GM21447 (cell line): ENCODE measurements at regions not wholly inside any gene's neighbourhood (a gene's known extent, or its start where the extent isn't known, plus 50 kb on each side); places are given as distances from the start of the nearest gene placed in this dataset.
A peak's percentile ranks its signal among the peaks of the same experiment; 100 is the strongest.

Experiments used
- ATAC-seq: cut with Tn5 transposase; IDR thresholded peaks from one replicate; pipeline ENCODE4 v1.9.1; 2021; ENCODE audit not compliant: unreplicated experiment

DNA sequence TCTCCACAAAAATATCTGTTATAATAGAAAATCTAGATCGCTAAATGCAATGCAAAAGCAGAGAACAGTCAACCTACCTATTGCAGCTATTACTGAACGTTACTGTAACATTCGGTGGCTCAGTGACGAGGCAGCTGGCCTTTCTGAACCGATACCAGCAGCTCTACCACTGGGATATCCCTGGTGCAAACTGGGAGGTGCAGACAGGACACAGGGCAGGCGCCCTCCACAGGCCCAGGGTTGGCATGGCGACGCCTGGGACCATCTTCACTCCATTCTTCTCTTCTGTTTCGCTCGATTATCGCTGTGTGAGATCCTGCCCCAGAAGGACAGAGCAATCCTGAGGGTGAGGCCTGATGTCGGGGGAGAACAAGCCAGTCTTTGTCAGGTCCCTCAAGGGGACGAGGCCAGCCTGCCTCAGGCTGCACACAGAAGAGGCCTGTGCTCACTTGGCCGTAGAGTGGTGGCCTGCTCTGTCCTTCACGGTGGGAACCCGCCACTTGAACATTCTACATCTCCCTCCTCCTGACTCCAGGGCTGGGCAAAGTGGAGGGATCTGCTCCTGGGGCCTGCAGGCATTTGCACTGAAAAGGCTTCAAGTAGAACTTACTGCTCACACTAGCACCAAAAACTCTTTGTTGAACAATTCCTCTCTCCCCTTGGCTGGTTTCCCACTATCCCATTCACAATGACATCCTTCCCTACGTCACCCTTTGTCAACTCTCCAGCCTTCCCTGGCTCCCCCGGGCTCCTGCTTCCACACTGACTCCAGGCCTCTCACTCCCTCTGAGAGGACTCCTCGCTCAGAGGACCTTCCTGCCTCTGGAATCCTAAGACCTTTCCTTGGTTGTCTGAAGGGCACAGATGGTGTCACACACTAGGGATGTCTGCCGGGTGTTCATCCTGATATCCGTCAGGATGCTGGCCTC lies 49.7 kb downstream of the CYRIA start:
- ATAC-seq, result no peak

DNA sequence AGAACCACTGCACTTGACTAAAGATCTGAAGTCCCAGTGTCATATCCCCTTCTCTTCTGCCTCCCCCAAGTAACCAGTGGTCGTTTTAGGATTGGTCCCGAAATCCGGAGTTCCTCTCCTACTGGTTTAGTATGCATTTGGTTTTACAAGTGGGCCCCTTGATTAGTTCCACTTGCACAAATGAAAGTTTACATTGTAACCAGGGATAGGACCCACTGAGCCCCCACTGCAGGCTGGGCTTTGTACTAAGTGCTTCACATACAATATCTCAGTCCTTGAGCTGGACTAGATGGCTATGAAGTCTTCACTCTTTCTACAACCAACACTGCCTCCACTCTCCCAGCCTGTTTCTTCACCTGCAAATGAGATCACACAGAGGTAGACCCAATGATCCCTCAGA lies 50.4 kb downstream of the CYRIA start:
- ATAC-seq, result no peak

DNA sequence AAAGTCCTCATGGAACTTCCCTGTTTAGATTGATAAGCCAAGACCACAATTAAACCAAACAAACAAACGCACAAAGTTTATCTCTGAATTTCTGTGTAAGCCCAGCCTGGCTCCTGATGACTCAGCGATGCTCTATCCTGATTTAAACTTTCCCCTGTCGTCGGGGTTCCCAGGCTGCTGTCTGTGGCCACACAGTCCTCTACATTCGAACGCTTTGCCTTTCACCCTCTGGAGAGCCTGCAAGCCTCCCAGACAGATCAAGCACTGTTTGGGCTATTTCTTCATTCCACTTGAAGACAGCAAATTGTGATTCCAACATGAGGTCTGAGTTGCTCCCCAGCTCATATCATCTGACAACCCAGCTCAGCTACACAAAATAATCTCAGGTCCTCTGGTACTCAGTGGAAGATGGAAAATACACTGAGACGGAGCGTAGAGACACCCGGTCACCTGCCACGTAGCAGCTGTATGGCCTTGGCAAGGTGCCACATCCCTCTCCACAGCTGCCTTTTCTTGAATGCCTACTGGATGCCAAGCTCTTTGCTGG lies 51.2 kb downstream of the CYRIA start:
- ATAC-seq, result no peak

DNA sequence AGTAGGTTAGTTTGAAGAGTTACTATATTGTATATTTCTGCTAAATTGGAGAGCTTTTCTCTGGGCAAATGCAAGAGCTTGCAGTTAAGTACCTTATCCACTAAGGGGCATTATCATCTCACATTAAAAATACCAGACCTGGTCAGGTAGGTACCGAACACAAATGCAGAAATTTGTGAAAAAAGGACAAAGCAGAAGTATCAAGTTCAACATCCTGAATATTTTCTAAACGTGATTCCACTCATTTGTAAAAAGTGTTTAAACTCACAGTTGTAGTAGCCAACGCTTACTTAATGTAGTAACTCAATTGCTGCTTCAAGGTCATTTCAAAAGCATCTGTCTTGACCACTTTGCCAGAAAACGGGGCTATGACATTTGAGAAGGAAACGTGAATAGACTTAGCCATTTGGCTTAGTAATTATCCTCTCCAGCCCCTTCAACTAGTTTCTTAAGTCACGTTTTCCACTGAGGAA lies 52.1 kb downstream of the CYRIA start:
- ATAC-seq, result no peak

DNA sequence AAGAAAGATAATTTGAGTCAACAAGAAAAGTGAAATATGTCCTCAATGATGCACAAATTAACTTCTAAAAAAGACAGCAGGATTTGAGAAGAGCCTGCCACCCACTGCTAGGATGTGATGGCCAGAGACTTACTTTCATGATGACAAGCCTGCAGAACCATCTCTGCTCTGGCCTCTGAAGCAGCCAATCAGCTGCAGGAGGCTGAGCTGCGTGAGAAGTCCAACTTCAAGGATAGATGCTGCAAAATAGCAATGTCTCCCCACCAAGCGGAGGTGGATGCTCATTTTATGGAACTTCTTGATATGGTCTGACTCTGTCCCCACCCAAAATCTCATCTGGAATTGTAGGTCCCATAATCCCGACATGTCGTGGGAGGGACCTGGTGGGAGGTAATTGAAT lies 53.1 kb downstream of the CYRIA start:
- ATAC-seq, result no peak

DNA sequence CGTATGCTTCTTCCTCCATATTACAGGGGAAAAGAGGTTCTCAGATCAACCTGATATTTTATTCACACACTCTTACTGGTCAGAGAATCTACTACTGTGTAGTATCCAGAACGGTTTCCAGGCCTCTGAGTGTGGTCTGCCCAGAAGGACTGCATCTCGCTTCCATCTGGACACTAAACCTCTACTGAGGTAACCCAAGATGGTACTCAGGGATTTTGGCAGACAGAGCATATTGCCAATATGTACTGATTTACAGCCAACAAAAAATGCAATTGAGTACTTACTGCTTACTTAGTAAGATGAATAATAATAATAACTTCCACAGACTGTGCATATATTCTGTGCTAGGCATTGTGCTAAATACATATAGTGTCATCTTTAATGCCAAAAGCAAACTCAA lies 55.8 kb downstream of the CYRIA start:
- no peak for ATAC-seq

DNA sequence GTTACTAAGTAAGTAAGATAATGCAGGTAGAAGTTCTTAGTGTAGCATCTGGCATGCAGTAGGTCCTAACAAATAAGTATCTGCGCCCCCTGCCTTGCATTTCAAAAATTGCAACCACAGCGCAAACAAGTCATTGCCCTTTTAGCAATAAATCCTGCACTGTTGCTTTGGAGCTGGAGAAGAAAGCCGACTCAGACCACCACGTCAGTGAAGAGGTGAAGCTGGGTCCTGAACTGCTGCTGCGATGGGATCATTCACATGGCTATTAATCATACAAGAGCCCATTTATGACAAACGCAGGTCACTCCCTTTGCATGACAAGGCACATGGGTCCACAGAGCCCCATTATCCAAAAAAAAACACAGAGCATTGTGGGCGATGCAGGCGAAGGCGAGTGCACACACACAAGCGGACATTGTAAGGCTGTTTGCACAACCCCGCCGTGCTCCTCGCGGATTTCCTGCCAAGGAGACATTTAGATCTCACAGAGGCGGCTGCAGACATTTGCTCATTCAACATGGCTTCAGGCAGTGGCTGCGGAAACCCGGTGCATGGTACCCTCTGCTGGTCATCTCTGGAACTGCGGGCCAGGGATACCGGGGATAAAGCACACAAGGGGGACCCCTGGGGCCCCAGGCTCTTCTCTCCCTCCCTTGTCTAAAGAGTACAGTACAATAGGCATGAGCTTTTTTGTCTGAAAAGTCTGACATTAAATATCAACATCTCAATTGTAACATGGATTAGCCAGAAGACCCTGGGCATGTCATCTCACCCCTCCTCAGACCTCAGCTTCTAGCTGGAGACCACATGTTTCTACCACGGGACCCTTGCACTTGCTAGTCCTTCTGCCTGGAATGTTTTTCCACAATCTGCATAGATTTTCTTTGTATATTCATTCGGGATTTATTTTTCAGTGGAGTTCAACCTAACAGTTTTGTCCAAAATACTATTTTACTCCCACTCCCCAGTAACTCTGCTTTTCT lies 56.7 kb downstream of the CYRIA start:
- peak; percentile 93 for ATAC-seq

DNA sequence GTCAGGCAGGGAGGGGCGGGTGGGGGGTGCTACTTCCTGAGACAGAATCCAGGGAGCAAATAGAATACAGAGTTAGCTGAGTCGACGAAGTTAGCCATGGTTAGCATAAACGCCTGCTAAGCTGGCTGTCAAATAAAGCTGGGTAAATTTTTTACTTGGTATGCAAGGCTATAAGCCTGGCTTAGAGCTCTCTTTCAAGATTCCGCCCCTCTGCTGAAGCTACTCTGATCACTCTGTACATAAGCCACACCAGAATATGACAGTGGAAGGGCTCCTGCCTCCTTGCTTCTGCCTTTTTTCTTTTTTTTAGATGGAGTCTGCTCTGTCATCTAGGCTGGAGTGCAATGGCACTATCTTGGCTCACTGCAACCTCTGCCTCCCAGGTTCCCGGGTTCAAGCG lies 58.3 kb downstream of the CYRIA start:
- ATAC-seq, result no peak

DNA sequence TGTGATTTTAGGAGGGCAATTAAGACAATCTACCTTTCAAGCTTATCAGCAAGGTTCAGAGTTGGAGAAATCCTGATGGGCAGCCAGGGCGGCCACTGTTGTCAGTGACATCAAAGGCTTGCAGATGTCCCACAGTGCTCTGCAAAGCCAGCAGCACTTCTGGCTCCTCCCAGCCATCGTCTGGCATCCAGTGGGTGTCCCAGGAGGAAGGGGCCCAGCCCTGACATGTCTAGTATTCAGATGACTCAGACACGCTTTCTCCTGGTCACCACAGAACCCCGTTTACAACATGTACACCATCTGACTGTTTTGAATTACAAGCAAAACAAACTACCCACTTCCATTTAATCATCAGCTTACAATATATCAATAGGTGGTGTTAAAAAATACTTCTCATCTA lies 61.4 kb downstream of the CYRIA start:
- no peak for ATAC-seq

DNA sequence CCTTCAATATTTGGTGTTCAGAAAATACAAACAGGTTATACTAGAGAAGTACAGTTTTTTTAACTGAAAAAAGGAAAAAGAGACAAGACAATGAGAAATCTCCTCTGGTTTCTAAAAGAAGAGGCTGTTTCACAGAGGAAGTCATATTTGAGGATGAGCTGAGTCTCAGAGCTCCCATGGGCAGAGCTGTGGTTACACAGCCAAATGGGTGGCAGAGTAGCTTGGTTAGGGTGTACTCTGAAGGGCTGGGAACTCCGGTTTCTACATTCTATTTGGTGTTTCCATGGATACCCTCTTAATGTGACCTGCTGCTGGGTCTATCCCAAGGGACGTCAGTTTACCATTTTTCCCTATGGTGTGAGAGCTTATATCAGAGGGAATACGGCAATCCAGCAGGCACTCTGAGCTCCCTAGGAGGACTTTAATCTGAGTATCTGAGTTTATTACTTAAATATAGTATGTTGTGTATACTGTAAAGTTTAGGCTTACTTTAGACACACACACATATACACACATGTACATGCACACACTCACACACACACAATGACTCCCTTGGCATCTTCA lies 74.2 kb downstream of the CYRIA start:
- ATAC-seq, result no peak

DNA sequence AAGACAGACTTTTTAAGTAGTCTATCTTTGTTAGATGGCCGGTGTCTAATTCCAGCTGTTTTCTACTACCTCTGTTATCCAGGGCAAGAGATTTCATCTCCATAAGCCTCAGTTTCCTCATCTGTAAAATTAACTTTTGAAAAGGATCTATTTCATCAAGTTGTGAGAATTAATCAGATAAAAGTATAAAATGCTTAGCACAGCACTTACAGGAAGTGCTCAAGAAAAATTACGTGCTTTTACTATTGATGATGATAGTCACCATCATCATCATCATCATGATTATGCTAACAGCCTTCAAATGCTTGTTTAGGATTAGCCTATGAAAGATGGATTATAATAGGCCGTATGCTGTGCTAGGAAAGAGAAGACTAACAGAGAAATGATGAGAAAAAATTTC lies 76.2 kb downstream of the CYRIA start:
- no peak for ATAC-seq

DNA sequence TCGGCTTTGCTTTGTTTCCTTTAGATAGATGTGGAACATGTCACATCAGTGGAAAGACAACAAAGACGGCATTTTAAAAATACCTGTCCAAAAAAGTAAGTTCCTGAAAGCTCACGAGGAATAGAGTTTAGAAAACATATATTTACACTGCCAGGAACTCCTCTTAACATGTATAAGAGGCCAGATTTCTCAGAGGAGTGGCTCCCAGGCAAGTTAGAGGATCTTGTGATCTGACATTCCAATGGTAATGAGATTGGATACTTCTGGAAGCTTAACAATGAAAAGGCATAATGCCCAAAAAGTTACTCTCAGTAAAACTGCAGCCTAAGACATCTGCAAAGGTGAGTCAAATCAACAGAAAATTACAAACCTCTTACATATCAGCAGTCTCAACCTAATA lies 77.1 kb downstream of the CYRIA start:
- no peak for ATAC-seq

DNA sequence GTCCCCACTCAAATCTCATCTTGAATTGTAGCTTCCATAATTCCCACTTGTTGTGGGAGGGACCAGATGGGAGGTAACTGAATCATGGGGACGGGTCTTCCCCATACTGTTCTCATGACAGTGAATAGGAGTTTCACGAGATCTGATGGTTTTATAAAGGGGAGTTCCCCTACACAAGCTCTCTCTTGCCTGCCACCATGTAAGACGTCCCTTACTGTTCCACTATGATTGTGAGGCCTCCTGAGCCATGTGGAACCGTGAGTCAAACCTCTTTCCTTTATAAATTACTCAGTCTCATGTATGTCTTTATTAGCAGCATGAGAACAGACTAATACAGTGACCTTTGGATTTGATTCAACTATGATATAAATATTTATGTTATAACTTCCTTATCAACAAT lies 78.0 kb downstream of the CYRIA start:
- no peak for ATAC-seq

DNA sequence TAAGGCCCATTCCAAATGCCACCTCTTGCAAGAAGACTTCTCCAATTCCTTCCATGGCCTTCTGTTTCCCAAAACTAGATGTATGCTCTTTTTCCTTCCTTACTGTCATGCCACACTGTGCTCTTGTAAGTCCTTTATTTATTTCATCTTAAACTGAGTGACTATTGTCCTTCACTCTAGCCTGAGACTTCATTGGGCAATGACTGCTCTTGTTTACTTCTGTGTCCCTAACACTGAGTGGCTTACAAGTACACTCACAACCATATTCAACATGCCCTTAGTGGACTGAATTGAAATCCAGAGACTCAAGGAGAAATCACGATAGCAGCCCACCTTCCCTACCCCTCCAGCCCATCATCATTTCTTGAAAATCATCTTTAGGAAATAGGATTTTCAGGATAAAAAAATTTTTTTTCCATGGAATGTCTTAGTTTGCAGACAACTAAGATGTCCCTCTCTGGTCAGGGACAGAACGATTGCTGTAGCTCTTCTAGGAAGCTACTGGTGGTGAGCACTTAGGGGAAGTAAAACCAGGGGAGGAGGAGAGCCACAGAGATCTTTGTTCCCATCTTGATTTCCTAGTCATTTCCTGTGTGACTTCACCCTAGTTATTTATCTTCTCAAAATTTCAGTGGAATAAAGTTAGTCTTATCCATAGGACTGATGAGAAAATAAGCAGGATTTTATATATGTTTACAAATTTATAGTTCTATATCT lies 80.7 kb downstream of the CYRIA start:
- ATAC-seq, result no peak

DNA sequence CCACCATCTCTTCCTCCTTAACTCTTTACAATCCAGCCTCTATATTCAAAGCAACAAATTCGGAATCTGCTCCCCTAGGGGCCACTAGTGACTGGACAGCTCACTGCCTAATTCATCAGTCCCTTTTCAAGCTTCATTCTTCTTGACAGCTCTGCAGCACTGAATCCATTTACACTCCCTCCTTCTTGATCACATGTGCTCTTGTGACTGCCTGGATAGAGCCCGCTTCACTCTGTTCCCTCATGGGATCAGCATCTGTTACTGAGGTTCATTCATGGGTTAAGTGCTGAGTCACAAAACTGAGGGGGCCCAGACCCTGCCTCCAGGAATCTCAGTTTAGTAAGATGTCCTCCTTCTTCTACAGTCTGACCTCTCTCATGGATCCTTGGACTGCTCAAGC lies 81.5 kb downstream of the CYRIA start:
- ATAC-seq, result no peak

DNA sequence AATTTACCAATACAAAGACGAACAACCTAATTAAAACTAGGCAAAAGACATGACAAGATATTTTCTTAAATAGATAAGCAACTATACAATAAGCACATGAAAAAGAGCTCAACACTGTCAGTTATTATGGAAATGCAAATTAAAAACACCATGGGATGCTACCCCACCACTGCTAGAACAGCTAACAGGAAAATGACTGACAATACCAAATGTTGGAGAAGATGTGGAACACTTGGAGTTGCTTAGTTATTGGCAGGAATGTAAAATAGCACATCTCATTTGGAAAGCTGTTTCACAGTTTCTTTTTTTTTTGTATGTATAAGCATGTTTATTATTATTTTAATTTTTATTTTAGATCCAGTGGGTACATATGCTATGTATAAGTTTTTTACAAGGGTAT lies 84.4 kb downstream of the CYRIA start:
- ATAC-seq, result no peak

DNA sequence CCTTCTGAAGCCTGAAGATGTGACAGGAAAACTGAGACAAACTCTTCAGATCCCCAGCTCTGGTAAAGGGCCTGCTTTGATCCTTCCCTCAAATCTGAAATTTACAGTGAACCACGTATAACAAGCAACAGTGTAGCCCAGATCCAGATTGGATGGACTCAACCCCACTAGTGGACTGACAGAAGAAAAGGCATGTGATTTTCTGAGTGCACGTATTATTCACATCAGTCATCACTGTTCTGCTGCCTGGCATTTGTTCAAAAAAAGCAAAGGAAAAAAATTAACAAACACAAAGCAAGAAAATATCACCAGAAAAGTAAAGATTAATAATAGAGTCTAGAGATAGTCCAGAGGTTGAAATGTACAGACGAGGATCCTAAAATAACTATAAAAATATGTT lies 87.6 kb downstream of the CYRIA start:
- ATAC-seq, result no peak

DNA sequence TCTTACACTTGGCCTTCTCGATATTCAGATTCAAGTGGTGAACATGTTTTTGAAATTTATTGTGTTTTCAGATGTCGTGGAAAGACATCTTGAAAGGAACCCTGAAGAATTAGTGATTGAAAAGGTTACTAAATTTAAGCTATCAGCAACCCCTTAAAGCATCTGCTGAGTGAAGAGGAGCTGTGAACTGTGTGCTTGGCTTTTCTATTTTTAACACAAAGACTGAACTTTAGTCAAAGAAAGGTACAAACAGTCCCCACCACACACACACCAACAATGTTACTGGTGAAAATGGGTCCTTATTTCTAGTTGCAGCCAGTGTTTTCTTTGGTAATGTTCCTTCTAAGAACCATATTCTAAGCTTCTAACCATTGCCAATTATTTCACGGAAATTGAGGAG lies 95.1 kb downstream of the CYRIA start:
- ATAC-seq, result no peak

DNA sequence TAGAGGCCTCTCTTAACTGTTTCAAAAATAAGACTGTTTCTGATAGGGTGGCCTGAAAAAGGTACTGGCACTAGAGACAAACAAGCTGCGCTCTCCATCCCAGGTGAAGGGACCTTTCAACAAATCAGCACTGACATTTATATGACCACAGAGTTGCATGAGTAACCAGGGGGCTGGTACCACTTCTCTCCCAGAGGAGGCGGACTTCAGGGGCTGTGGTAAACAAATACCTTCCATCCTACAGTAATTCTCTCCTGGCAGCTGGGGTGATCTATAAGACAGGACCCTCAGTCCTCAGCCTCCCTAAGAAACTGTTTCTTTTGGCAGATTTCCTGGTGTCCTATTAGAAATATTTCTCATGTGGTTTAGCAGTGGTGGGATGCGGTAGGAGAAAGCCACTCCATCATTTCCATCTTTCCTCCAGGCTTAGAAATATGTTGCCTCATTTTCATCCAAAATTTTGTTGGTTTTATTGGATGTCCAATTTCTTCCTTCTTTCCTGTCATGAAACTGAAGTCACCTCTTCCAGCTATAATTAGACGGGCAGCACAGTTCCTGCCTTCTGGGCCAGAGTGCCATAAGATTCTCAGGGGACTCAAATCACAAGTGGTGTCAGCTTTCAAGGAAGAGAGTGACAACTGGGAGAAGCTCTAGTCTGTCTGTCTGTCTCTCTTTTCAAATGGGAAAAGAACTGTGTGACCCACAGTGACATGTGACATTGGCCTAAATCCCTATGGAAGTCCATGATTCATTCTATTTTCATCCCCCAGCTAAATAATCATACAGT lies 96.4 kb downstream of the CYRIA start:
- ATAC-seq, result no peak

DNA sequence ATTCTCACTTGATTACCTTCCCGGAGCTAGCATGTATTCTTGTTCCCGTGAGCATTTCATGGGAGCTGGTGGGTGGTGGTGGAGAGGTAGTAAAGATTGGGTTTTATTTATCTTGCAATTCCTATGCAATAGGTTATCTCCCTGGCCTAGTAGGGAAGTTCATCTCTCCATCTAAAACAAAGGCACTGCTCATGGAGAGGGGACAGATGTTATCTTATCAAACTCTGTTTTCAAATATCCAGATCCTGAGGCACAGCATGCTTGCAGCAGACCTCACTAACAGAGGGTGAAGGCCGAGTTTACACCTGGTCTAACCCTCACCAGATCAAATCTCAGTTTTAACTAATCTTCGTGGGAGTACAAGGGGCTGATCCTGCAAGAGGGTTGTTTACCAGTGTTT lies 98.9 kb downstream of the CYRIA start:
- no peak for ATAC-seq
